Neural cell (in vitro differentiated cells): ENCODE measurements at regions not wholly inside any gene's neighbourhood (a gene's known extent, or its start where the extent isn't known, plus 50 kb on each side); places are given as distances from the start of the nearest gene placed in this dataset.

ENCODE experiments used
- EP300 ChIP-seq: fragments of 450-650 bp; conservative IDR thresholded peaks from 2 replicates; pipeline ENCODE4 v1.6.1; 2014; ENCODE audit warnings: antibody characterized with exemption, mild to moderate bottlenecking, moderate library complexity; ENCODE audit not compliant: poor library complexity, severe bottlenecking
- EZH2 ChIP-seq: fragments of 200-600, 300-800 bp; shearing (Covaris generic), sonication (generic); IDR thresholded peaks from 2 replicates; pipeline ENCODE4 v1.6.1; 2014; ENCODE audit warnings: antibody characterized with exemption, low read length, borderline replicate concordance, mild to moderate bottlenecking; ENCODE audit not compliant: insufficient read depth, poor library complexity, severe bottlenecking
- POLR2AphosphoS5 ChIP-seq: IDR thresholded peaks from 2 replicates; pipeline ENCODE4 v1.6.1; 2012
- REST ChIP-seq: IDR thresholded peaks from 2 replicates; pipeline ENCODE4 v1.6.1; 2012; ENCODE audit warnings: borderline replicate concordance
- SMC3 ChIP-seq: fragments of 450-650 bp; conservative IDR thresholded peaks from 2 replicates; pipeline ENCODE4 v1.6.1; 2014; ENCODE audit warnings: antibody characterized with exemption, mild to moderate bottlenecking, moderate library complexity; ENCODE audit not compliant: poor library complexity
- TF ChIP-seq, protein P1 (sequence below): fragments of 450-650 bp; IDR thresholded peaks from 2 replicates; pipeline ENCODE4 v1.5.1; 2014; ENCODE audit warnings: antibody characterized with exemption, mild to moderate bottlenecking, moderate library complexity; ENCODE audit not compliant: poor library complexity, severe bottlenecking

GRCh38 chr4:125789023-125789422 is 474.3 kb downstream of the FAT4 start:
- no peak for TF ChIP-seq POLR2AphosphoS5
- no peak for TF ChIP-seq REST
- TF ChIP-seq, protein P1, sequence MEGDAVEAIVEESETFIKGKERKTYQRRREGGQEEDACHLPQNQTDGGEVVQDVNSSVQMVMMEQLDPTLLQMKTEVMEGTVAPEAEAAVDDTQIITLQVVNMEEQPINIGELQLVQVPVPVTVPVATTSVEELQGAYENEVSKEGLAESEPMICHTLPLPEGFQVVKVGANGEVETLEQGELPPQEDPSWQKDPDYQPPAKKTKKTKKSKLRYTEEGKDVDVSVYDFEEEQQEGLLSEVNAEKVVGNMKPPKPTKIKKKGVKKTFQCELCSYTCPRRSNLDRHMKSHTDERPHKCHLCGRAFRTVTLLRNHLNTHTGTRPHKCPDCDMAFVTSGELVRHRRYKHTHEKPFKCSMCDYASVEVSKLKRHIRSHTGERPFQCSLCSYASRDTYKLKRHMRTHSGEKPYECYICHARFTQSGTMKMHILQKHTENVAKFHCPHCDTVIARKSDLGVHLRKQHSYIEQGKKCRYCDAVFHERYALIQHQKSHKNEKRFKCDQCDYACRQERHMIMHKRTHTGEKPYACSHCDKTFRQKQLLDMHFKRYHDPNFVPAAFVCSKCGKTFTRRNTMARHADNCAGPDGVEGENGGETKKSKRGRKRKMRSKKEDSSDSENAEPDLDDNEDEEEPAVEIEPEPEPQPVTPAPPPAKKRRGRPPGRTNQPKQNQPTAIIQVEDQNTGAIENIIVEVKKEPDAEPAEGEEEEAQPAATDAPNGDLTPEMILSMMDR: no peak
- no peak for TF ChIP-seq EZH2
- no peak for TF ChIP-seq EP300
- TF ChIP-seq SMC3: no peak
